Suprapubic skin (tissue), 4 donors: ENCODE measurements at regions not wholly inside any gene's neighbourhood (a gene's known extent, or its start where the extent isn't known, plus 50 kb on each side); places are given as distances from the start of the nearest gene placed in this dataset.

ENCODE experiments used
- POLR2A ChIP-seq, 2 donors: fragments of 450-650 bp; IDR thresholded peaks; one replicate each; pipeline ENCODE4 v1.6.1; 2017; ENCODE audit warnings: antibody characterized with exemption in 2 of 2, mild to moderate bottlenecking in 2 of 2, moderate library complexity in 2 of 2
- POLR2AphosphoS5 ChIP-seq, 3 donors: sonication (generic); formaldehyde crosslinking; IDR thresholded peaks; one replicate each; pipeline ENCODE4 v1.6.1; 2017; ENCODE audit warnings: antibody characterized with exemption in 3 of 3

DNA sequence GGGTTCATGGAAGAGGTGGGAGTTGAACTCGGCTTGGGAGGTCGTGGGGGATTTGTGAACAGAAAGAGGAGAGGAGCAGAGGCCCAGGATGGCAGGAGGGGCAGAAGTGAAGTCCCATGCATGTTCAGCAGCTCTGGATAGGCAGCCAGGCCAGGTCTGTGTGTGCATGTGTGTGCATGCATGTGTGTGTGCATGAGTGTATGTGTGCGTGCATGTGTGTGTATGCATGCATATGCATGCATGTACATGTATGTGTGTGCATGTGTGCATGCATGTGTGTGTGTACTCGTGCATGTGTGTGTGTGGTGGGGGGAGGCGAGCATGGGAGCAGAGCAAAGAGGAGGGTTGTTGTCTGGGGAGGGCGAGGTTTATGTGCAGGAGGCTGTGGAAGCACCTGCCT, 178.4 kb downstream of the RPLP1 start:
- TF ChIP-seq POLR2A (IDR thresholded peaks at IDR 0.05) (no peak), POLR2AphosphoS5 (IDR thresholded peaks at IDR 0.05) (no peak)
